Effector CD8-positive, alpha-beta T cell (primary cell): ENCODE measurements at regions not wholly inside any gene's neighbourhood (a gene's known extent, or its start where the extent isn't known, plus 50 kb on each side); places are given as distances from the start of the nearest gene placed in this dataset.
"Not testable (repeated sequence)": the region's sequence is repeated elsewhere in the genome, so short reads cannot be mapped to it uniquely, and the experiment has no call there.

Source experiments
- DNase-seq: peaks from one replicate; lab custom pipeline; 2025; lab: John Stamatoyannopoulos, UW

DNA sequence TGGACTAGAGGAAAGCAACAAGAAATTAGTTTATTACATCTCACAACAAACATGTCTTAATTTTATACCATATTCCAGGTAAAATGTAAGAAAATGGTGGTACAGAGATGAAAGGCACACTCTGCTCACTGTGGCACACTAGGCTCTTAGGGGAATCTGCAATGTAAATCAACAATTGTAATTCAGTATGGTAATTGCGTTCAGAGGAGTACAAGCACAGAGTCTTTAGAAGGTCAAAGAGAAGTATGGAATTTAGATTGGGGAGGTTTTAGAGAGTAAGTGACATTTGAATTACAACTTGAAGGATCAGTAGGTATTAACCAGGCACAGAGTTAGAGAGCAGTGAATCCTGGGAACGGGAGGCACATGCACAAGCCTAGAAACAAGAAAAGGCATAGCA lies 694.0 kb upstream of the USP15 start:
- DNase-seq = no peak

DNA sequence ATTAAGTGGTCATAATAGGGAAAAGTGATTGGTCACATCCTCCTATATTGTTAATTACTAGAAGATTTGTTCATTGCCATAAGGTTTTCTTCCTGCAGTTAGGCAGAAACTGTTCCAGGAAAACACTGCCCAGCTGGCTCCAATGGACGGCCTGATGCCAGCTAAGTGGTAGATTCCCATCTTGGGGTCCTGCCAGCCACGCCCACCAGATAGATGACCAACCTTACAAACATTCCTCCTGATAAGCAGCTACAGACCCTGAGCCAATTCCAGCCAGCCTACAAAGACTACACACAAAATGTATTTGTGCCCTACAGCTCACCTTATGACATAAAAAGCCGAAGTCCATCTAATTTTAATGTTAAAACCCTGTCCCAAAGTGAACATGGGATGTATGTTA lies 685.9 kb upstream of the USP15 start:
- no peak for DNase-seq

DNA sequence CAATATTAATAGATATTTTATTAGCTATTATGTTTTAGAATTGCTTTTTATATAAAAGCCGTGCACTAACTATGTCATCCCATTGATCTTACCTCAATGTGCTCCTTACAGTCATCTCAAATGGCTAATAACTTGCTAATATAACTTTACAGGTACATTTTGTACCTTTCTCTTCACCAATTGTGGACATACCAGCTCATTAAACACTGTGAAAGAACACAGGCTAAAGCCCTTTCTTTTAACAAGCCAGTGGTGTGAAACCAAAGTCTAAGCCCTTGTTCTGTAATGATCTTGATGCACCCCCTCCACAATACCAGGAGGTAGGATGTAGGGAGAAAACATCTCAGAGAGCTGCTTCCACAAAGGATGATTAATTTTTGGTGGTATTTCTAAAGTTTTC lies 675.3 kb upstream of the USP15 start:
- DNase-seq = no peak

DNA sequence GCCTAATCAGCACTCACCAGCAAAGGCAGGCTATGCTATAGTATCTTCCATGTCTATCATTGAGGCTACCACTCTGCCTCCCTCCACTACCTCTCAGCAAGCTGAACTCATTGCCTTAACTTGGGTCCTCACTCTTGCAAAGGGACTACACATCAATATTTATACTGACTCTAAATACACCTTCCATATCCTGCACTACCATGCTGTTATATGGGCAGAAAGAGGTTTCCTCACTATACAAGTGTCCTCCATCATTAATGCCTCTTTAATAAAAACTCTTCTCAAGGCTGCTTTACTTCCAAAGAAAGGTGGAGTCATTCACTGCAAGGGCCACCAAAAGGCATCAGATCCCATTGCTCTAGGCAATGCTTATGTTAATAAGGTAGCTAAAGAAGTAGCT lies 669.3 kb upstream of the USP15 start:
- DNase-seq = not testable (repeated sequence)

DNA sequence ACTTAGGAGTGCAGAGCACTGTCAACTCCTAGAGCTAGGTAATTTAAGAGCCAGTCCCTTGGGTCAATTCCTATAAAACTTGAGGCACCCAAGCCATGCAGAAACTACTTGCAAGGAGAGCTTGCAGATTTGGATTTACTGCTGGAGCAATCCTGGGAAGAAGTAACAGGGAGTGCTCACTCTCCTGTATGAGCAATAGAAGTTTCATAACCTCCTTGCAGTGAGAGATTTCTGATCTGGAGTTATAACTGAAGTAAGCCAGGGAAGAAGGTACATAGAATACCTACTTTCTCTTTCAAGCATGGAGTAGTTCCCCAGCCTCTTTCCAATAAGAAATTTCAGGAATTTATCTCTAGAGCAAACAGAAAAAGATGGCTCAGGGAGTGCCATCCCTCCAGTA lies 650.1 kb upstream of the USP15 start:
- no peak for DNase-seq

DNA sequence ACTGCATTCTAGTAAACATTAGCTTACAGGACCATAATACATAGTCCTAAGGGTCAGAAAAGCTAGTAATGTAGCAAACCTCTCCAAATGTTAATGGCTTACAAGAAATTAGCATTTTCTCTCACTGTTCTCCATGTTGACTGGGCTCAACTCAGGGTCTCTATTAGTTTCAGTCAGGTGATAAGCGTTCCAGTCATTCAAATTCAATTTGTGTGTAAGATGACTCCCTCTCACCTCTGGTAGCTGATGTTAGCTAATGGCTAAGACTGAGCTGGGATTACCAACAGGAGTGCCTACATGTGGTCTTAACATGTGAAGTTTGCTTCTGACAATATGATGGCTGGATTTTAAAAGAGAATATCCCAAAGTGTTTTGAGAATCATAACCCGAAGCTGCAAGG lies 630.5 kb upstream of the USP15 start:
- DNase-seq = no peak

DNA sequence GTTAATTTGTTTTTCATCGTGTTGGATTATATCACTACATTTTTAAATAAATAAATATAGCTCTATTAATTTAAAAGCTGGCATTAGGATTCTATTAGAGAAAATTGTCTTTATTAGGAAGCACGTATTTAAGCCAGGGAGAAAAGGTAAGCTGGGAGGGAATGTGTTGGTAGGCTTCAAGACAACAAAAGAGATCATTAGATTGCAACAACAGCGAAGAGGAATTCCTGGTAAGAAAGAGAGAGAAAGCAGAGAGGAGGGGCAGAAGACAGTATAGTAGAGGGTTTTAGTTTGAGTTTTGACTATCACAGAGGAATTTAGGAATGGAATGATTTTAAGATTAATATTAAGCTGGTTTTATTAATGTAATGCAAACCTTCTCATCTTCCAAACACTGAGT lies 613.6 kb upstream of the USP15 start:
- DNase-seq = no peak

DNA sequence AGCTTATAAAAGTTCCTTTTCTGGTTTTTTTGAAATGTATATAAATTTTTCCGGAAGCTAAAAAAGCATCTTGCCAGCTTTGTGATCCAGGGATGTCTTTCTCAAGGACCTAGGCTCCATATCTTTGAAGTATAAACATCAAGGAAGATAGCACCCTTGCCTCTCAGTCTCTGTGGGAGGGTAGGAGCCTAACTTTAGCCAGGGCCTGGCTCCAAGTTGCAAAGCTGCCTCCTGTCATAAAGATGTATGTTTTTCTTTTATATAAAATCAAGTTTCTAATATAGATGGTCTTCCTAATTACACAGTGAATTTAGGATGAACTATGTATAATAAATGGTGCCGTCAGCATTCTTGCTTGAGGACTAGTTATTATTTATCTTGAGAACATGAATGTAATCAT lies 612.6 kb upstream of the USP15 start:
- DNase-seq = no peak

DNA sequence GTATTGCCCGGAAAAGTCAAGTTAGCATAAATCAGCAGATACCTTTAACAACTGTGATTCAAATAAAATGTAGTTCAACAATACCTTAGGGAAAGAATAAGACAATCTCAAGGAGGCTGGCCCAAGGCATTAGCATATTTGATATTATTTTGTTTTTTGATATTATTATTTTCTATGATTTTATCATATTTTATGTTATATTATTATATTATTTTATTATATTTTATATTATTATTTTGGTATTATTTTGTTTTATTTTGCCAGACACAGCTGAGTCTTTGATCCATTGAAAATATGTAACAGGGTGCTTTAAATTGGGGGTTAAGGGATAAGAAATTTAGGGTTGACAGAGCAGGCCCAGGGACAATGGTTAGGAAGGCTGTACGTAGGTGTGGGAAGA lies 607.9 kb upstream of the USP15 start:
- no peak for DNase-seq

DNA sequence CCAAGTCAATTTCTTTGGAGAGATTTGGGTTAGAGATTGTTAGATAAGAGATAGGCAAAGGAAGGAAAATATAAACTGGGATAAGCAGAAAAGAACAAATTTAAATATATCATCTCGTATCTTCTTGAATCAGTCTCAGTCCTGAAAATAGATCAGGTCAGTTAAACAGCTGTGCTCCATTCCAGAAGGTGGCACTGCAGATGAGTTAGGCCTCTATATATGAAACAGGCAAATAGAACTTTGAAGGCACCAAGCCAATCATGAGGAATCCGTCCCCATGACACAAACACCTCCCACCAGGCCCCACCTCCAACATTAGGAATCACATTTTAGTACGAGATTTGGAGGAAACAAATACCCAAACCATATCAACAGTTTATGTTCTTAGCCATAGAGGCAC lies 605.5 kb upstream of the USP15 start:
- DNase-seq = no peak

DNA sequence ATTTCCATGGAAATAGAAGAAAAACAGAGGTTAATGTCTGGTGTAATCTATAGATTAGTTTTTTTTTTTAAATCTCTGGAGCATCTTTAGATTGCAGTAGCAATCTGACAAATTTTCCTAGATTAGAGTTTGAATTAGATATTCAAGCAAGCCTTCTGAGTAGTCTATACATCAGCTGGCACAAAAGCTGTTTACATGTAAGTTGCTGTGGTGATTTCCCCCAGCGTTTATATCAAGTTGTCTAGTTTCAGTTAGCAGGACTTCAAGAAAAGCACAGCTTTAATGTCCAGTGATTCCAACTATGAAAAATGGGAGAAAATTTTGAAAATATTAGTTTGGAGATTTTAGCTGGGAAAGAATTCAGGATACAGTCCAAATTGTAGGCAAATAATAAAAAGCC lies 605.0 kb upstream of the USP15 start:
- no peak for DNase-seq

DNA sequence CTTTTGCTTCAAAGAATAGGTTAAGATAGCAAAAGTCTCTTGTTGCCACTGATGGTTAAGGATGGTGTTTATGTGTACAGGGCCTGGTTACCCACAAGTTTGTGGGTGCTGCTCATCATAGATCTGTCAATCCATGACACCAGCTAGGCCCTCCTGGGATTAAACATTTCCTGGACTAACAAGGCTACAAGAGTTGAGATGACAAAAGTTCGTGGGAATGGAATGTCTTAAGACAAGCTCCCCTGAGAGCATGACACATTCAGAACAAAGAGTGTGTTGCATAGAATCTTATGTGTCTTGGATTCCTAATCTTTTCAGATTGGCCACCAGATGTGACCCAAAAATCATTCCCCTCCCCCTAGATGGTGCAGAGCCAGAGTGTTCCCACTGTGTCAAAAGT lies 592.5 kb upstream of the USP15 start:
- no peak for DNase-seq

DNA sequence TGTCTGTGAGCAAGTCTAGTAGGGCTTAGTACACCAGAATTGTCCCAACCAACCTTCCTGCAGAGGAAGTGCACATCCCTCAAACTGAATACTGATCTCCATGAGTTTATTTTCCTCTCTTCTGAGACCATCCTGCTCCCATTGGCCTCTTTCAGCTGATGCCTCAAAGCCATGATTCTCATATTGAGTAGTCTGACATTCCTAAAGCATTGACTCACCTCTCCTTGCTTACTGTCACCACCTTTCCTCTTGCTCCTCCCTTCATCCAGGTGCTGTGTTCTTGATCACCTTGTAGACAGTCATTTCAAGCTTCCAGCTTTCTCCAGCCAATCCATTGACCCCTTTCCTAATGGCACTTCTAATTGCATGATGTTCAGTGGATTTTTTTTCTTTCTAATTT lies 583.7 kb upstream of the USP15 start:
- DNase-seq = no peak

DNA sequence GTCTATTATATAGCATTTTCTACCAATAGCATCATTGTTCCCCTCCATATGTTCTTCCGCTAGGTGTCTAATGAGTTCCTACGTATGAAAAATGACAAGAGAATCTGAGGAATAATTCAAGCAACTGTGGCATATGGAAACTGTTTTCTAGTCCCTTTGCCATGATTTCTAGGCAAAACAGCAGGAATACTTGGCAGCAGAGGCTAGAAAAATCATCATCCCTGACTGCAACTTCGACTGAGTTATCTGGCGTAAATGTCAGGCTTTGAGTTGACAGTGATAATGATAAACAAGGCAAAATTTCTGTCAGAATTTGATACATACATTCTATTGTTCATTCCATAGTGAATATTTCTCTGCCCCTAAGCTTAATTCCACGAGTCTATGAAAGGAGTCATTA lies 572.8 kb upstream of the USP15 start:
- DNase-seq = no peak

DNA sequence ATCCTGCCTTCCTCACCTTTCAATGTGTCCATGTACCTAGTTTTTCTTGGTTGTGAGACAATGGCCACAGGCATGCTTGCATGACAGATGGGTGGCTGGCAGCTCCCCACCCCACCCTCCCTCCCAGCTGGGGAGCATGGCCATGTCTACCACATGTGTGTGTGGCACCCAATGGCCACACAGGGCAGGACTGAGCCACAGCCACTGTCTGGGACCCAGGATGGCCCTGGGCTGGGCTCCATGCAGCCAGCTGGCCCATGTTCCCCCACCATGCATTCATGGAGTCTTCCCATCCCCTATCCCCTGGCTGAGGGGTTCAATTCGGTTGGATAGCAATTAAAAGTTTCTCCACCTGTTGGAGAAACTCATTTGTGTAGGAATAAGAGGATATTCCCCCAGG lies 566.0 kb upstream of the USP15 start:
- DNase-seq = no peak

DNA sequence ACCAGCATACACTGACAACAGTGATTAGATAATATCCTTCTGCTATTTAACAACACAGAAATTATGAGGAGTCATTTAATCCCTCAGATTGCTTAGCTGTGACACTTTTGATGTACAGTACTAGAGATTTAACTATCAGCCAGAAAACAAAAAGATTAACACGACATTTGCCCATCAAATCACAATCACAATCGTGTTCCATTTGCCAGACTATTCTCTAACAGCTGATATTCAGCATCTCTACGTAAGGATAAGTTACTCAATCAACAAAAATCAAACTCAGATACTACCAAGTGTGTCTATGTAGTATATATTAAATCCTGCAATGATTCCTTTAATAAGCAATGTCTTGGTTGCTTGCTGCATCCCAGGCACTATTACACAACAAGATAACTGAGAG lies 558.7 kb upstream of the USP15 start:
- DNase-seq = no peak

DNA sequence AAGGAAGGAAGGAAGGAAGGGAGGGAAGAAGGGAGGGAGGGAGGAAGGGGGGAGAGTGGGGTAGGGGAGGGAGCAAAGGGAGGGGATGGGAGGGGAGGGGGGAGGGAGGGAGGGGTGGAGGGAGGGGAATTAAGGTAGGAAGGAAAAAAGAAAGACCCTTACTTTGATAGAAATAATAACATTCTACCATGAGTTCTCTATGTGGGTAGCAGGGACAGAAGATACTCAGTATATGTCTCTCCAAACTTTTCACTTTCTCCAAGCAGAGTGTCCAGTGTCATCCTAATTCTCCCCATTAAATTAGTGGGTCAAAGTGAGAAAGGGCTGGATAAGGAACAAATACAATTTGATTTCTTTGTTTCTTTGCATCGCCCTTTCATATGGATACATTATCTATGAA lies 553.4 kb upstream of the USP15 start:
- DNase-seq = no peak

DNA sequence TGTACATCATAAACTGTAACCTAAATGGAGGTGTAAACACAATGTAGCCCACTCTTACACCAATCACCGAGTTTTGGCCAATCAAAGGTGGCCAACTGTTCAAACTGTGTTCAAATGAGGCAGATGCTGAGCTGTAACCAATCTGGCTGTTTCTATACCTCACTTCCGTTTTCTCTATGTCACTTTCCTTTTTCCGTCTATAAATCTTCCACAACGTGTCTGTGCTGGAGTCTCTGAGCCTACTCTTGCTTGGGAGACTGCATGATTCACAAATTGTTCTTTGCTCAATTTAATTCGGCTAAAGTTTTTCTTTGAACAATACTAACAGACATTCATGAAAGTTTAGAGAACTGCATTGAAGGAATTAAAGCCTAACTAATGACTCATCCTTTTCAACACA lies 547.1 kb upstream of the USP15 start:
- DNase-seq = no peak

DNA sequence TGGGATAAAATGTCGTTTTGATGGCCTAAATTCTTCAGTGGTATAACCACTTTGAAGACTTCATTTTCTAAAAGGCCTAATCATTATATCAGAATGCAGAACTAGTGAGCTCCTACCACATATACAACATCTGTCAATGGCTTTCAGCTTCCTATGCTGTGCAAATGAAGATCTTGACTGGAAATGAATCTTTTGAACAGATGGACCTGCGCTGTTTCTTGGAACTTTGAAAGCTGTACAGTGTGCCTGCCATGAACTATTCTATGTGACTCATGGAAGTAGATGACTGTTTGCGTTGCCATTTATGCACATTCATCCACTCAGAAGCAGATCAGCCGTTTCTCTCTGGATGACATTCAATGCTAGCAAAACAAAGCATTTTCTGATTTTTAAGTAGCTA lies 542.2 kb upstream of the USP15 start:
- DNase-seq = no peak

DNA sequence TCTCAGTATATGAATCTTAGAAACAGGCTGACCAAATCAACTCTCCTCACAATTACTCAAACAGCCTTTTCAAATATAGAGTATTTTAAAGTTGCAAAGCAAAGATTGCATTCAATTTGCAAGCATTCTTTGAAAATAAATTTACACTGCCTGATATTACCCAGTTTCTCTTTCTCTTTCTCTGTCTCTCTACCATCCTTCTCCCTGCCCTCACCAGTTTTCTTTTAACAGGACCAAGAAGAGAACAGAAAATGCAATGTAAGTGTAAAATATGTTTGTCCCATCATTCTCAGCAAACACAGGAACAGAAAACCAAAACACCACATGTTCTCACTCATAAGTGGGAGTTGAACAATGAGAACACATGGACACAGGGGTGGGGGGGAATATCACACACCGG lies 520.3 kb upstream of the USP15 start:
- DNase-seq = no peak

DNA sequence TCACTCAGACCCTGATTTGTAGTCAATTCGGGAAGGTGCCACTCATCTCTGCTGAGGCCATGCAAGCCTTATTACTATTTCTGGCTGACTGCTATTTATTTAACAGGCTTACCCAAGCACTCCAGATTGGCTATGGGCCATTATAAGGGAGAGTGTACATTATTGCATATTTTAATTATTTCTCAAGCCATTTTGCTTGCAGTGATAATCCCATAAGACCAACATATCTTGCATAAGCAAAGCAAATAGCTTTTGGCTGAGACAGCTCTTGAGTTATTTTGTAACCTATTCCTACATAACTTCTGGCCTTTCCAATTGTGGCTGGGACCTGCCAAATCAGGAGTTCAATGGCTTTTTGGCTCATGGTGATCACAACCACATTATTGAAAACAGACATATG lies 509.6 kb upstream of the USP15 start:
- DNase-seq = no peak

DNA sequence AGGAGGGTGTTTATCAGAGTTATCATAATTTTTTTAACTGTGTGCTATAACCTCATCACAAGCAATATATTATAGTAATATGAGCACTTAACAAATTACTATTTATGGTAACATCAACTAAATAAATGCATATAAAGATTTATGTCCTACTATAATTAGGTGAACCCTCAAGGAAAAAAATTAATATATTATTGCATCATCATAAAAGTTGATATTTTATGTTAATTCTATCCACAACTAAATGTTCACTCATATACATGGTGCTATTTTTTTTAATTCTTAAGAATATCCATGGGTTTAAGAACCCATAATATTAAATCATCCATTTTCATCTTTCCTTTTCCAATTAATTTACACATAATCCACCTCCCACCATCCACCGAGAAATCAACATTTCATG lies 506.0 kb upstream of the USP15 start:
- DNase-seq = no peak

DNA sequence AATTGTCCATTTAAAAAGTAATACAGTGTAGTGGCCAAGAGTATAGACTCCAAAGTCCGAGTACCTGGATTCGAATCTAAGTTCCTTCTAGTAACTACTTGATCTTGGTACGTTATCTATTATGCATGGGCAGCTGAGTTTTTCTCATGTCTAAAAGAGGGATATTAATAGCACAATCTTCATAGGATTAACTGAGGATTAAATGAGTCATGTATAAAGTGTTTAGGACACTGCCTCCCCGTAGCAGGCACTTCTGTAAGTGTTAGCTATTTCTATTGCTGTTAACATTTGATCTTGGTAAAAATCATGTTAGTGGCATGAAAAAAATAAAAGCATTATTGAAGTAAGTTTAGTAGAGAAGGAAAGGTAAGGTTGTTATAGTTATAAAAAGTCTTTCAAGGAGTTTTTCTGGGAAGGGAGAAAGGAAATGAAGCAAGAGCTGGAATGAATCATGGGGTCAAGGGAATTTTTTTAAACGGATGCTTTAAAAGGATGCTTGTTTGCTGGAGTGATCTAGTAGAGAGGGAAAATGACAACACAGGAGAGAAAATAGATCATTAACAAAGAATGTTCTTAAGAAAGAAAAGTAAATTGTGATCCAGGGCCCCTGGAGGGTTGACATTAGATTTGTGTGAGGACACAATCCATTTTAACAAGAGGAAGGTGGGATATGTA lies 502.2 kb upstream of the USP15 start:
- DNase-seq = no peak

DNA sequence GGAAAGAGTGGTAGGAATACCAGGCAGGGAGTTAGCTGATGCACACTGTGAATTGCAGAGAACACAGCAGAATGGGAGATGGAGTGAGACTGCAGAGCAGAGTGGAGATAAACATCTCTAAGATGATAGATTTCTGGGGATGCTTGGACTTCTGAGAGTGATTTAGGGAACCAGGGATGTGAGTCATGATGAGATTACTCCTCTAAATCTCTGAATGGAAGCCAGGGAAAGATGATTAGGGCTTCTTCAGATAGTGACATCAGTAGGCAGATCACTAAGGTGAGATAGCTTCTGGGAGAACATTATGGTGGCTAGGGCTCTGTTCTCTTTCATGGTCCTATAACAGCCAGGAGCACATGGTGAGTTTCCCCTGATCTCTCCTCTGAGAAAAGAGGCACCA lies 501.5 kb upstream of the USP15 start:
- no peak for DNase-seq

DNA sequence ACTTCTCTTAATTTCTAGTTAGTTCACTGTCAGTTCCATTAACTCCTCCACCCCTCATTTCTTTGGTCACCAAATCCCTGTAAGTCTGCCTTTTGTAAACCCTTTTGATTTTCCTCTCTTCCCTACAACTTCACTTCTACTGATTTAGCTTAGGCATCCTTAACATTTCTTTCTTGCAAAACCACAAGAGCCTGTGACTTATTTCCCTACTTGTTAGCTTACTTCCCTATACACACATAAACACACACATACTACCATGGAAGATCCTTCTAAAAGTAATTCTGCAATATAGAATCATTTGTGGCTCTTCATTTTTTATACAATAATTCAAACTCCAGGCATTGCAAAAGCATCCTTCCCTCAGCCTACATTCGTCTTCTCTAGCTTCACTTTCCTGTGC lies 494.3 kb upstream of the USP15 start:
- DNase-seq = no peak
